CD14-positive monocyte (primary cell): ENCODE measurements at regions not wholly inside any gene's neighbourhood (a gene's known extent, or its start where the extent isn't known, plus 50 kb on each side); places are given as distances from the start of the nearest gene placed in this dataset.

Source experiments
- DNase-seq, 3 donors: peaks; one replicate each; pipeline ENCODE4 v3.0.0-alpha.2; 2011 to 2022
- H2AFZ ChIP-seq: 2 replicates; pipeline ENCODE4 v1.6.0; 2012; ENCODE audit warnings: mild to moderate bottlenecking, low read depth, low read length, inconsistent platforms; ENCODE audit not compliant: insufficient read depth, poor library complexity, severe bottlenecking
- H3K27ac ChIP-seq, 2 donors: 1 replicate in 1 of 2; 2 replicates in 1 of 2; pipeline ENCODE4 v1.5.1; 2012 to 2013; ENCODE audit warnings: low read length in 2 of 2, control low read depth in 1 of 2, inconsistent platforms in 1 of 2, low read depth in 1 of 2, mild to moderate bottlenecking in 1 of 2
- H3K27me3 ChIP-seq, 2 donors: one replicate each; pipeline versions ENCODE4 v1.6.0 to v1.6.1; 2011 to 2013; ENCODE audit warnings: low read length in 2 of 2; ENCODE audit not compliant: control insufficient read depth in 2 of 2, insufficient read depth in 2 of 2
- H3K36me3 ChIP-seq, 2 donors: replicated peaks in 1 of 2; 1 replicate in 1 of 2; 2 replicates in 1 of 2; pipeline versions ENCODE4 v1.5.1 to v1.6.1; 2012 to 2013; ENCODE audit warnings: low read length in 2 of 2, control low read depth in 1 of 2, inconsistent platforms in 1 of 2, mild to moderate bottlenecking in 1 of 2; ENCODE audit not compliant: insufficient read depth in 2 of 2, control insufficient read depth in 1 of 2
- H3K4me1 ChIP-seq, 2 donors: 1 replicate in 1 of 2; 2 replicates in 1 of 2; pipeline versions ENCODE4 v1.5.1 to v1.6.1; 2012 to 2013; ENCODE audit warnings: low read length in 2 of 2, control low read depth in 1 of 2, inconsistent platforms in 1 of 2, mild to moderate bottlenecking in 1 of 2, moderate library complexity in 1 of 2; ENCODE audit not compliant: insufficient read depth in 2 of 2, control insufficient read depth in 1 of 2
- H3K4me2 ChIP-seq: replicated peaks from 2 replicates; pipeline ENCODE3; 2012; ENCODE audit warnings: low read length, moderate library complexity, mild to moderate bottlenecking; ENCODE audit not compliant: poor library complexity, severe bottlenecking; ENCODE audit errors: extremely low read depth
- H3K4me3 ChIP-seq, 3 experiments: fragments of 200-600 bp in 1 of 3; sonication (generic) in 1 of 3; replicated peaks in 1 of 3; 1 replicate in 2 of 3; 2 replicates in 1 of 3; pipeline ENCODE4 v1.5.1; 2011 to 2013; ENCODE audit warnings: low read length in 3 of 3, mild to moderate bottlenecking in 3 of 3, control low read depth in 2 of 3, low read depth in 2 of 3, inconsistent platforms in 1 of 3, moderate library complexity in 1 of 3
- H3K79me2 ChIP-seq: 2 replicates; pipeline ENCODE4 v1.6.0; 2012; ENCODE audit warnings: mild to moderate bottlenecking, control low read depth, inconsistent platforms, low read length, moderate library complexity; ENCODE audit not compliant: insufficient read depth
- H3K9ac ChIP-seq: 2 replicates; pipeline ENCODE4 v1.6.0; 2017; ENCODE audit warnings: low read length, mild to moderate bottlenecking; ENCODE audit not compliant: insufficient read depth, poor library complexity, severe bottlenecking
- H3K9me3 ChIP-seq, 2 donors: replicated peaks in 1 of 2; 1 replicate in 1 of 2; 2 replicates in 1 of 2; pipeline versions ENCODE4 v1.5.1 to v1.6.1; 2012 to 2013; ENCODE audit warnings: low read length in 2 of 2, control low read depth in 1 of 2; ENCODE audit not compliant: control insufficient read depth in 1 of 2, insufficient read depth in 1 of 2
- H4K20me1 ChIP-seq: 2 replicates; pipeline ENCODE4 v1.6.0; 2012; ENCODE audit warnings: mild to moderate bottlenecking, low read length, control low read depth, moderate library complexity; ENCODE audit not compliant: insufficient read depth
- H3K27ac Mint-ChIP-seq, 7 donors: one replicate each; pipeline ENCODE4 v1.8.0; 2020; ENCODE audit warnings: mild to moderate bottlenecking in 7 of 7, mixed read lengths in 7 of 7, moderate library complexity in 6 of 7, inconsistent platforms in 2 of 7
- H3K27me3 Mint-ChIP-seq, 3 donors: one replicate each; pipeline ENCODE4 v1.8.0; 2021 to 2022; ENCODE audit warnings: low read depth in 3 of 3, mild to moderate bottlenecking in 3 of 3, mixed read lengths in 3 of 3, moderate library complexity in 3 of 3, inconsistent platforms in 1 of 3
- H3K36me3 Mint-ChIP-seq, 2 donors: one replicate each; pipeline ENCODE4 v1.8.0; 2020; ENCODE audit warnings: mixed read lengths in 2 of 2, inconsistent platforms in 1 of 2, mild to moderate bottlenecking in 1 of 2
- H3K4me1 Mint-ChIP-seq: one replicate; pipeline ENCODE4 v1.8.0; 2020; ENCODE audit warnings: mild to moderate bottlenecking, mixed read lengths
- H3K4me3 Mint-ChIP-seq, 2 donors: one replicate each; pipeline ENCODE4 v1.8.0; 2020; ENCODE audit warnings: mild to moderate bottlenecking in 2 of 2, mixed read lengths in 2 of 2, moderate library complexity in 1 of 2
- H3K9me3 Mint-ChIP-seq, 7 donors: one replicate each; pipeline ENCODE4 v1.8.0; 2020 to 2022; ENCODE audit warnings: mixed read lengths in 7 of 7, mild to moderate bottlenecking in 6 of 7, moderate library complexity in 6 of 7, inconsistent platforms in 2 of 7
- WGBS: methylation state at CpG from one replicate; pipeline ENCODE4 v1.1.5; 2013; ENCODE audit warnings: missing lambda C conversion rate; ENCODE audit not compliant: insufficient coverage; 5-methylcytosine and 5-hydroxymethylcytosine counted together
- intact Hi-C, 2 donors: fragments of 100-400 bp; cut with micrococcal nuclease; formaldehyde crosslinking; loops; one replicate each; pipeline versions ENCODE4 v1.15.0 to v1.15.1; 2023
- TF ChIP-seq, protein P1 (sequence below): fragments of 200-600 bp; IDR thresholded peaks from one replicate; pipeline ENCODE4 v1.8.0; 2022; ENCODE audit warnings: antibody characterized with exemption, mild to moderate bottlenecking

DNA sequence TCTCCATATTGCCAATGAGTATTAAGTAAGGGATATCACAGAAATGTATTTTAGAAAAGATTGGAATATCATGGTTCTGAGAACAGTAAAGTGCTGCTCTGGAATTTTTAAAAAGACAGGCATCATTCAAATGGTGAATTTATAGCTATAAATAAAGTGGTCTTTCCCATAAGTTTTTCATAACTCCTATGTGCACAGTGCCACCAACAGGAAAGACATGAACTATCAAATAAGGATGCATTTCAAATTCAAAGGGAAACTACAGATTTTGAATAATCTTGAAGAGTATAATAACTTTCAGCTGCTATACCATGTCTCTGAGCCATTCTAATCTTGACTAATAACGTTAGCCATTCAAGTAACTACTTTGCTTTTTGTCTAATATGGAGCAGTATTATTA lies 456.8 kb upstream of the GJE1 start:
- Histone ChIP-seq H3K4me1 (no peaks in the 10 kb centered on the region), H3K4me3 (no peak overlapping the region), H4K20me1 (no peaks in the 10 kb centered on the region), H3K79me2 (no peaks in the 10 kb centered on the region), H3K36me3 (no peaks in the 10 kb centered on the region), H3K9ac (no peak overlapping the region), H3K27ac (no peak overlapping the region), H3K9me3 (no peaks in the 10 kb centered on the region), H3K4me2 (no peak overlapping the region), H3K27me3 (no peaks in the 10 kb centered on the region), H2AFZ (no peak overlapping the region)
- H3K36me3 Mint-ChIP-seq: no peaks in the 10 kb centered on the region
- TF ChIP-seq, protein P1, sequence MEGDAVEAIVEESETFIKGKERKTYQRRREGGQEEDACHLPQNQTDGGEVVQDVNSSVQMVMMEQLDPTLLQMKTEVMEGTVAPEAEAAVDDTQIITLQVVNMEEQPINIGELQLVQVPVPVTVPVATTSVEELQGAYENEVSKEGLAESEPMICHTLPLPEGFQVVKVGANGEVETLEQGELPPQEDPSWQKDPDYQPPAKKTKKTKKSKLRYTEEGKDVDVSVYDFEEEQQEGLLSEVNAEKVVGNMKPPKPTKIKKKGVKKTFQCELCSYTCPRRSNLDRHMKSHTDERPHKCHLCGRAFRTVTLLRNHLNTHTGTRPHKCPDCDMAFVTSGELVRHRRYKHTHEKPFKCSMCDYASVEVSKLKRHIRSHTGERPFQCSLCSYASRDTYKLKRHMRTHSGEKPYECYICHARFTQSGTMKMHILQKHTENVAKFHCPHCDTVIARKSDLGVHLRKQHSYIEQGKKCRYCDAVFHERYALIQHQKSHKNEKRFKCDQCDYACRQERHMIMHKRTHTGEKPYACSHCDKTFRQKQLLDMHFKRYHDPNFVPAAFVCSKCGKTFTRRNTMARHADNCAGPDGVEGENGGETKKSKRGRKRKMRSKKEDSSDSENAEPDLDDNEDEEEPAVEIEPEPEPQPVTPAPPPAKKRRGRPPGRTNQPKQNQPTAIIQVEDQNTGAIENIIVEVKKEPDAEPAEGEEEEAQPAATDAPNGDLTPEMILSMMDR: no peak
- peaks cover 0 to 2% (median 0%) of the 10 kb centered on the region in 7 donors for H3K9me3 Mint-ChIP-seq
- H3K27me3 Mint-ChIP-seq: peaks cover 0 to 2% (median 0%) of the 10 kb centered on the region in 3 donors
- H3K4me3 Mint-ChIP-seq: no peak overlapping the region
- H3K27ac Mint-ChIP-seq: no peak overlapping the region
- no peaks in the 10 kb centered on the region for H3K4me1 Mint-ChIP-seq
- intact Hi-C loops: no loop called here
- WGBS: no CpG with 5 or more reads among the region's 1 CpG
- no peak for DNase-seq

DNA sequence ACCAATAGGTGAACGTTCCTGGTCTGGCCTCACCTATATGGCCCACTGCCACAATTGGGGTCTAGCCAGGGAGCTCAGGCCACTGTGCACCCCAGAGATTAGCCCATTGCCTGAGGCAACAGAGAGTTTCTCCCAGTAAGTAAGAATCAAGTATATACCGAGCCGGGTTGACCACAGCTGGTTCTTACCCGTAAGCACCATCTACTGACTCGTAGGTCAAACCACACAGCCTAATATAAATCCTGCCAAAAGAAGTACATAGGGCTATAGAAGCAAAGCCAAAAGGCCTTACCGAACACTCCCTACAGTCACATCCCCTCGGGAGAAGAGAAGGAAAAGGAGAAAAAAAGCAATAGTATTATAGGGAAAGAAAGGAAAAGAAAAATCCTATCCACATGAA lies 463.6 kb upstream of the GJE1 start:
- H3K4me1 ChIP-seq: no peaks in the 10 kb centered on the region
- Mint-ChIP-seq H3K27me3 (peaks cover 0 to 4% (median 0%) of the 10 kb centered on the region in 3 donors), H3K27ac (no peak overlapping the region), H3K9me3 (peaks cover 2 to 11% (median 5%) of the 10 kb centered on the region in 7 donors), H3K36me3 (no peaks in the 10 kb centered on the region), H3K4me1 (no peaks in the 10 kb centered on the region), H3K4me3 (no peak overlapping the region)
- TF ChIP-seq, protein P1: no peak
- H3K27me3 ChIP-seq: no peaks in the 10 kb centered on the region
- no peaks in the 10 kb centered on the region for H4K20me1 ChIP-seq
- no peak overlapping the region for H3K4me2 ChIP-seq
- no peak for DNase-seq
- H3K36me3 ChIP-seq: no peaks in the 10 kb centered on the region
- 94% methylated on average over 3 of the region's 7 CpGs for WGBS
- H3K79me2 ChIP-seq: no peaks in the 10 kb centered on the region
- H3K9me3 ChIP-seq: peaks cover 7 to 14% of the 10 kb centered on the region in 2 donors
- intact Hi-C loops: no loop called here
- H3K27ac ChIP-seq: no peak overlapping the region
- H3K9ac ChIP-seq: no peak overlapping the region
- H2AFZ ChIP-seq: no peak overlapping the region
- no peak overlapping the region for H3K4me3 ChIP-seq
